GM12878 (cell line): ENCODE measurements at regions not wholly inside any gene's neighbourhood (a gene's known extent, or its start where the extent isn't known, plus 50 kb on each side); places are given as distances from the start of the nearest gene placed in this dataset.

Source experiments
- ATAC-seq: fragments of 200-7000 bp; cut with Tn5 transposase; 3 replicates; pipeline ENCODE4 v1.9.1; 2020; ENCODE audit warnings: mild to moderate bottlenecking, moderate library complexity
- BruUV-seq: library from RNA; stranded (reverse); fragments of 400-500 nt; replicated peaks from 2 replicates; lab custom pipeline; 2021; lab: Mats Ljungman, UMichigan
- CTCF ChIA-PET: fragments of 300-600 bp; sonication (Branson Sonifier 250); formaldehyde crosslinking; extraction: SDS; loops from one replicate; lab custom pipeline; 2021; ENCODE audit warnings: inconsistent platforms; lab: Yijun Ruan, JAX
- POLR2A ChIA-PET: fragments of 350-600 bp; formaldehyde crosslinking; extraction: SDS; loops from one replicate; lab custom pipeline; 2021; ENCODE audit warnings: inconsistent platforms; lab: Charles Lee
- RAD21 ChIA-PET: fragments of 300-600 bp; sonication (Branson Sonifier 250); formaldehyde crosslinking; loops from one replicate; lab custom pipeline; 2023; ENCODE audit warnings: antibody characterized with exemption; ENCODE audit not compliant: unreplicated experiment; lab: Charles Lee
- SMC1A ChIA-PET: fragments of 300-600 bp; sonication (Branson Sonifier 250); formaldehyde crosslinking; loops from one replicate; lab custom pipeline; 2023; ENCODE audit not compliant: unreplicated experiment, uncharacterized antibody; lab: Charles Lee
- DNase-seq: peaks from one replicate; pipeline ENCODE4 v3.0.0-alpha.2; 2011; ENCODE audit warnings: low read depth, low spot score
- FAIRE-seq: peaks from 3 replicates; lab custom pipeline; 2011; peaks lifted over from hg19 to GRCh38; lab: Jason Lieb, UNC
- H2AFZ ChIP-seq: 2 replicates; pipeline ENCODE4 v1.6.0; 2011; ENCODE audit warnings: low read depth, low read length, control low read depth; ENCODE audit not compliant: control insufficient read depth
- H3K27ac ChIP-seq: 2 replicates; pipeline ENCODE4 v1.5.1; 2011; ENCODE audit warnings: control low read depth; ENCODE audit not compliant: control insufficient read depth, insufficient read depth
- H3K27me3 ChIP-seq, 2 experiments: replicated peaks in 1 of 2; 2 replicates each; pipeline versions ENCODE4 v1.6.0 to v1.6.1; 2011; ENCODE audit warnings: low read length in 1 of 2; ENCODE audit not compliant: control insufficient read depth in 2 of 2, insufficient read depth in 2 of 2
- H3K36me3 ChIP-seq, 2 experiments: 2 replicates each; pipeline ENCODE4 v1.5.1; 2011; ENCODE audit warnings: low read length in 1 of 2; ENCODE audit not compliant: control insufficient read depth in 2 of 2, insufficient read depth in 2 of 2
- H3K4me1 ChIP-seq: 2 replicates; pipeline ENCODE4 v1.6.1; 2011; ENCODE audit warnings: mild to moderate bottlenecking, low read length, moderate library complexity, mixed read lengths; ENCODE audit not compliant: control insufficient read depth, insufficient read depth
- H3K4me2 ChIP-seq: 2 replicates; pipeline ENCODE4 v1.6.0; 2011; ENCODE audit warnings: control low read depth; ENCODE audit not compliant: control insufficient read depth, insufficient read depth
- H3K4me3 ChIP-seq: fragments of 200-600 bp; sonication (generic); 2 replicates; pipeline ENCODE4 v1.5.1; 2016
- H3K79me2 ChIP-seq: 2 replicates; pipeline ENCODE4 v1.6.0; 2011; ENCODE audit warnings: low read length; ENCODE audit not compliant: control insufficient read depth, insufficient read depth
- H3K9ac ChIP-seq: 2 replicates; pipeline ENCODE4 v1.8.0; 2011; ENCODE audit warnings: low read length, control low read depth, mixed read lengths; ENCODE audit not compliant: control insufficient read depth, insufficient read depth
- H3K9me3 ChIP-seq: replicated peaks from 3 replicates; pipeline ENCODE4 v1.5.1; 2011; ENCODE audit warnings: mild to moderate bottlenecking, low read length; ENCODE audit not compliant: control insufficient read depth, insufficient read depth
- H4K20me1 ChIP-seq: 2 replicates; pipeline ENCODE4 v1.6.0; 2011; ENCODE audit not compliant: control insufficient read depth, insufficient read depth
- ASH2L ChIP-seq: fragments of 300-600, 200-600 bp; sonication (generic); IDR thresholded peaks from 2 replicates; pipeline ENCODE4 v1.6.1; 2017; ENCODE audit warnings: low read depth, mild to moderate bottlenecking, borderline replicate concordance
- MYC ChIP-seq: IDR thresholded peaks from 2 replicates; pipeline ENCODE4 v1.6.1; 2011; ENCODE audit warnings: mild to moderate bottlenecking, low read length, moderate library complexity, inconsistent platforms; ENCODE audit not compliant: insufficient read depth, insufficient replicate concordance, insufficient read length, severe bottlenecking
- TARDBP ChIP-seq: IDR thresholded peaks from 2 replicates; pipeline ENCODE4 v1.6.1; 2016; ENCODE audit warnings: borderline replicate concordance
- ZZZ3 ChIP-seq: IDR thresholded peaks from 2 replicates; pipeline ENCODE4 v1.6.1; 2011; ENCODE audit warnings: low read depth; ENCODE audit not compliant: control insufficient read depth, insufficient read length
- WGBS: methylation state at CpG from one replicate; pipeline ENCODE4 v1.1.6; 2016; ENCODE audit warnings: low lambda C conversion rate; ENCODE audit not compliant: insufficient replicate concordance, insufficient coverage; ENCODE audit errors: missing lambda C conversion rate; 5-methylcytosine and 5-hydroxymethylcytosine counted together
- in situ Hi-C: fragments of 300-500 bp; cut with MboI; formaldehyde crosslinking; loops from 9 replicates; pipeline ENCODE4 v1.14.3; 2018; ENCODE audit warnings: mixed read lengths
- intact Hi-C: fragments of 100-400 bp; cut with micrococcal nuclease; formaldehyde crosslinking; loops from one replicate; pipeline ENCODE4 v1.14.2; 2022; ENCODE audit not compliant: unreplicated experiment
- TF ChIP-seq, protein P1 (sequence below): IDR thresholded peaks from 2 replicates; pipeline ENCODE4 v1.6.1; 2011; ENCODE audit warnings: borderline replicate concordance, low read depth, mild to moderate bottlenecking, moderate library complexity, low read length; ENCODE audit not compliant: insufficient read depth, poor library complexity, severe bottlenecking
- TF ChIP-seq, protein P2 (sequence below): fragments of 450-650 bp; IDR thresholded peaks from 2 replicates; pipeline ENCODE4 v1.6.1; 2016; ENCODE audit warnings: mild to moderate bottlenecking
- TF ChIP-seq, protein P3 (sequence below): fragments of 450-650 bp; IDR thresholded peaks from 2 replicates; pipeline ENCODE4 v1.6.1; 2017; ENCODE audit warnings: antibody characterized with exemption, mild to moderate bottlenecking, moderate library complexity
- TF ChIP-seq, protein P4 (sequence below): fragments of 450-650 bp; IDR thresholded peaks from 2 replicates; pipeline ENCODE4 v1.6.1; 2018; ENCODE audit warnings: mild to moderate bottlenecking, low read depth, moderate library complexity; ENCODE audit not compliant: partially characterized antibody

DNA sequence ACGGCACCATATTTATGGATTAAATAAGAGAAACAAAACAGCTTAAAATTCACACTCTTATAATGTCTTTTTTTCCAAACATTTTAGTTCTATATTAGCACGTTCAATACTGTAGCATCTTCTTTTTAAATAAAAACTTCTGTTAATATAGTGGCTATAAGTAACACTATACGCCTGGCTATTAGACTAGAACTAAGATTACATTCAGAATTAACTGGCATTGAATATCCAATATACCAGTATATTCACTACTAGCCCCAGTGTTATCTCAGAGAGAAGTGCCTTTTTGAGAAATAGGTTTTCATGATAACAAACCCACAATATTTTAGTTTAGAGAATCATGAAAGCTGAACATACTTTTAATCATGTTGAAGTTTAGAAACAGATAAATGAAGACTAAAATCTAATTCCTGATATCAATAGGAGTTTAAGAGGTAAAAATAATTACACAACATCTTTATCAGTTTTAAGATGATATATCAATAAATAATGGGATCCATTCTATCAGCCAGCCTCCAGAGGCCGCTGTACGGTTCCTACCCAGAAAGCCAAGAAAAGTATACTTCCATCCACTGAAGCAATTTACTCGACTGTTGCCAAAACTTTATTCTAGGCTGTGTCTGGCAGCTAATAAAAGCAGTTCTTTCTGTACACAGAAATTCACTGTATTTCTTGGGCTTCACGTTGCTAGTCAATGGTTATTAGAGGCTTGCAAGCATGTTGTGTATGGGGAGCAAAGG lies 1113.4 kb upstream of the MIR17HG start:
- Histone ChIP-seq H4K20me1 (no peaks in the 10 kb centered on the region), H3K4me3 (no peak overlapping the region), H3K4me2 (no peak overlapping the region), H3K79me2 (no peaks in the 10 kb centered on the region), H3K9ac (no peak overlapping the region), H3K27ac (no peak overlapping the region), H3K36me3 (no peaks in the 10 kb centered on the region), H3K9me3 (no peaks in the 10 kb centered on the region), H2AFZ (no peak overlapping the region), H3K27me3 (no peaks in the 10 kb centered on the region), H3K4me1 (no peaks in the 10 kb centered on the region)
- no peak for TF ChIP-seq ASH2L
- TF ChIP-seq, protein P1, sequence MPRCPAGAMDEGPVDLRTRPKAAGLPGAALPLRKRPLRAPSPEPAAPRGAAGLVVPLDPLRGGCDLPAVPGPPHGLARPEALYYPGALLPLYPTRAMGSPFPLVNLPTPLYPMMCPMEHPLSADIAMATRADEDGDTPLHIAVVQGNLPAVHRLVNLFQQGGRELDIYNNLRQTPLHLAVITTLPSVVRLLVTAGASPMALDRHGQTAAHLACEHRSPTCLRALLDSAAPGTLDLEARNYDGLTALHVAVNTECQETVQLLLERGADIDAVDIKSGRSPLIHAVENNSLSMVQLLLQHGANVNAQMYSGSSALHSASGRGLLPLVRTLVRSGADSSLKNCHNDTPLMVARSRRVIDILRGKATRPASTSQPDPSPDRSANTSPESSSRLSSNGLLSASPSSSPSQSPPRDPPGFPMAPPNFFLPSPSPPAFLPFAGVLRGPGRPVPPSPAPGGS = no peak
- no peak for TF ChIP-seq TARDBP
- TF ChIP-seq MYC = no peak
- TF ChIP-seq, protein P2, sequence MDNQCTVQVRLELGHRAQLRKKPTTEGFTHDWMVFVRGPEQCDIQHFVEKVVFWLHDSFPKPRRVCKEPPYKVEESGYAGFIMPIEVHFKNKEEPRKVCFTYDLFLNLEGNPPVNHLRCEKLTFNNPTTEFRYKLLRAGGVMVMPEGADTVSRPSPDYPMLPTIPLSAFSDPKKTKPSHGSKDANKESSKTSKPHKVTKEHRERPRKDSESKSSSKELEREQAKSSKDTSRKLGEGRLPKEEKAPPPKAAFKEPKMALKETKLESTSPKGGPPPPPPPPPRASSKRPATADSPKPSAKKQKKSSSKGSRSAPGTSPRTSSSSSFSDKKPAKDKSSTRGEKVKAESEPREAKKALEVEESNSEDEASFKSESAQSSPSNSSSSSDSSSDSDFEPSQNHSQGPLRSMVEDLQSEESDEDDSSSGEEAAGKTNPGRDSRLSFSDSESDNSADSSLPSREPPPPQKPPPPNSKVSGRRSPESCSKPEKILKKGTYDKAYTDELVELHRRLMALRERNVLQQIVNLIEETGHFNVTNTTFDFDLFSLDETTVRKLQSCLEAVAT = no peak
- TF ChIP-seq, protein P3, sequence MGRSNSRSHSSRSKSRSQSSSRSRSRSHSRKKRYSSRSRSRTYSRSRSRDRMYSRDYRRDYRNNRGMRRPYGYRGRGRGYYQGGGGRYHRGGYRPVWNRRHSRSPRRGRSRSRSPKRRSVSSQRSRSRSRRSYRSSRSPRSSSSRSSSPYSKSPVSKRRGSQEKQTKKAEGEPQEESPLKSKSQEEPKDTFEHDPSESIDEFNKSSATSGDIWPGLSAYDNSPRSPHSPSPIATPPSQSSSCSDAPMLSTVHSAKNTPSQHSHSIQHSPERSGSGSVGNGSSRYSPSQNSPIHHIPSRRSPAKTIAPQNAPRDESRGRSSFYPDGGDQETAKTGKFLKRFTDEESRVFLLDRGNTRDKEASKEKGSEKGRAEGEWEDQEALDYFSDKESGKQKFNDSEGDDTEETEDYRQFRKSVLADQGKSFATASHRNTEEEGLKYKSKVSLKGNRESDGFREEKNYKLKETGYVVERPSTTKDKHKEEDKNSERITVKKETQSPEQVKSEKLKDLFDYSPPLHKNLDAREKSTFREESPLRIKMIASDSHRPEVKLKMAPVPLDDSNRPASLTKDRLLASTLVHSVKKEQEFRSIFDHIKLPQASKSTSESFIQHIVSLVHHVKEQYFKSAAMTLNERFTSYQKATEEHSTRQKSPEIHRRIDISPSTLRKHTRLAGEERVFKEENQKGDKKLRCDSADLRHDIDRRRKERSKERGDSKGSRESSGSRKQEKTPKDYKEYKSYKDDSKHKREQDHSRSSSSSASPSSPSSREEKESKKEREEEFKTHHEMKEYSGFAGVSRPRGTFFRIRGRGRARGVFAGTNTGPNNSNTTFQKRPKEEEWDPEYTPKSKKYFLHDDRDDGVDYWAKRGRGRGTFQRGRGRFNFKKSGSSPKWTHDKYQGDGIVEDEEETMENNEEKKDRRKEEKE = no peak
- no peak for TF ChIP-seq ZZZ3
- TF ChIP-seq, protein P4, sequence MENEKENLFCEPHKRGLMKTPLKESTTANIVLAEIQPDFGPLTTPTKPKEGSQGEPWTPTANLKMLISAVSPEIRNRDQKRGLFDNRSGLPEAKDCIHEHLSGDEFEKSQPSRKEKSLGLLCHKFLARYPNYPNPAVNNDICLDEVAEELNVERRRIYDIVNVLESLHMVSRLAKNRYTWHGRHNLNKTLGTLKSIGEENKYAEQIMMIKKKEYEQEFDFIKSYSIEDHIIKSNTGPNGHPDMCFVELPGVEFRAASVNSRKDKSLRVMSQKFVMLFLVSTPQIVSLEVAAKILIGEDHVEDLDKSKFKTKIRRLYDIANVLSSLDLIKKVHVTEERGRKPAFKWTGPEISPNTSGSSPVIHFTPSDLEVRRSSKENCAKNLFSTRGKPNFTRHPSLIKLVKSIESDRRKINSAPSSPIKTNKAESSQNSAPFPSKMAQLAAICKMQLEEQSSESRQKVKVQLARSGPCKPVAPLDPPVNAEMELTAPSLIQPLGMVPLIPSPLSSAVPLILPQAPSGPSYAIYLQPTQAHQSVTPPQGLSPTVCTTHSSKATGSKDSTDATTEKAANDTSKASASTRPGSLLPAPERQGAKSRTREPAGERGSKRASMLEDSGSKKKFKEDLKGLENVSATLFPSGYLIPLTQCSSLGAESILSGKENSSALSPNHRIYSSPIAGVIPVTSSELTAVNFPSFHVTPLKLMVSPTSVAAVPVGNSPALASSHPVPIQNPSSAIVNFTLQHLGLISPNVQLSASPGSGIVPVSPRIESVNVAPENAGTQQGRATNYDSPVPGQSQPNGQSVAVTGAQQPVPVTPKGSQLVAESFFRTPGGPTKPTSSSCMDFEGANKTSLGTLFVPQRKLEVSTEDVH = no peak
- RAD21 ChIA-PET = no interaction called here
- SMC1A ChIA-PET = no interaction called here
- ATAC-seq (peak; percentile 40; the same call in 1 of the 3 replicates), FAIRE-seq (no peak), DNase-seq (no peak)
- WGBS = 19% methylated on average over 7 of the region's 7 CpGs
- intact Hi-C loops (loop anchor here (5.0 kb wide), 1 partner anchor 633 kb away; no protein-coding TSS in a partner anchor), in situ Hi-C loops (no loop called here)
- POLR2A ChIA-PET = no interaction called here
- BruUV-seq = no TSS peak
- CTCF ChIA-PET = interaction anchor here (0.6 to 0.7 kb wide), 3 partner anchors 205 to 633 kb away, joined by 3 read pairs; no protein-coding TSS in a partner anchor
